ENCODE measurements at regions not wholly inside any gene's neighbourhood (a gene's known extent, or its start where the extent isn't known, plus 50 kb on each side); places are given as distances from the start of the nearest gene placed in this dataset.

DNA sequence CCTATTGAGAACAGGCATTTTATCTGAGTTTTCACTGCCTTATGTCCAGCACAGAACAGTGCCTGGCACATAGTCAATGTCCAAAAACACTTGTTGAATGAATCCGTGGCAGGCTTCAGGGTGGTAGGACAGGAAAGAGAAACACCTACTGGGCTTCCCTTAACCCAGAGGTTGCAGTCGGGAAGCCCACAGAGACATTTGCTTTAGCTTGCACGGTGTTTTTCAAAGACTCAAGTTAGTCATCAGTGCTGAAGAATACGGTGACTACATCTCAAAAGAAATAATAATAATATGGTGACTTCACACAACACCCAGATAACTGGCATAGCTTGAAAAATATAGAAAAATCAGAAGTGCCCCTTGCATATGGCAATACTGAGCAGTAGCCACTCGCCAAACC, 160.4 kb downstream of the CD83 start:
- Histone ChIP-seq H3K9me3 (ENCODE audit: control insufficient read depth in 1 of 2, insufficient read depth in 1 of 2, low read depth in 1 of 2, low read length in 2 of 2) (peaks cover 0 to 9% of the 10 kb centered on the region in 2 experiments; a peak in 1 of 4 replicates), H3K4me2 (ENCODE audit: low read length) (no peak overlapping the region), H3K4me1 (ENCODE audit: control insufficient read depth in 1 of 2, insufficient read depth in 2 of 2, low read length in 2 of 2) (peaks cover 0 to 16% of the 10 kb centered on the region in 2 experiments; a peak in 2 of 4 replicates), H3K9me2 (ENCODE audit: insufficient read depth) (no peaks in the 10 kb centered on the region), H3K27me3 (ENCODE audit: insufficient read depth, low read length) (no peaks in the 10 kb centered on the region), H4K20me1 (ENCODE audit: insufficient read depth) (no peaks in the 10 kb centered on the region), H3K36me3 (ENCODE audit: control insufficient read depth in 1 of 2, insufficient read depth in 2 of 2, low read length in 2 of 2) (0 out of 4 replicates have a peak, but pooled peaks cover 0 to under 1% of the 10 kb centered on the region in 2 experiments), H3K27ac (ENCODE audit: low read depth, low read length) (no peak overlapping the region), H3K79me2 (ENCODE audit: insufficient read depth, low read length) (no peaks in the 10 kb centered on the region), H3K4me3 (replicated peaks in 1 of 2; ENCODE audit: low read depth in 1 of 2, low read length in 2 of 2) (no peak overlapping the region), H3K9ac (ENCODE audit: low read length) (no peak overlapping the region), H2AFZ (ENCODE audit: low read depth, low read length, poor library complexity, severe bottlenecking) (no peak overlapping the region)
- RAD21 ChIA-PET (ENCODE audit: low non-redundant PET in 1 of 2, low total read pairs in 2 of 2, uncharacterized antibody in 2 of 2, unreplicated experiment in 2 of 2), result no interaction called here
- ATAC-seq (no peak), DNase-seq (ENCODE audit: low read depth, low spot score) (no peak)
- intact Hi-C loops (cut with micrococcal nuclease), result no loop called here
- BruUV-seq (replicated peaks), result no TSS peak
- CTCF ChIA-PET, result no interaction called here
- POLR2A ChIA-PET, result no interaction called here
- TF ChIP-seq YY1 (IDR thresholded peaks at IDR 0.05; ENCODE audit: extremely low read depth, insufficient replicate concordance, low read depth, low read length) (no peak), CEBPB (IDR thresholded peaks at IDR 0.05; ENCODE audit: low read depth) (no peak), RAD21 (IDR thresholded peaks at IDR 0.05; ENCODE audit: low read depth) (no peak), EZH2 (IDR thresholded peaks at IDR 0.05) (no peak)
- TF ChIP-seq, protein P1, sequence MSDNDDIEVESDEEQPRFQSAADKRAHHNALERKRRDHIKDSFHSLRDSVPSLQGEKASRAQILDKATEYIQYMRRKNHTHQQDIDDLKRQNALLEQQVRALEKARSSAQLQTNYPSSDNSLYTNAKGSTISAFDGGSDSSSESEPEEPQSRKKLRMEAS (IDR thresholded peaks at IDR 0.05), result no peak
- TF ChIP-seq, protein P2, sequence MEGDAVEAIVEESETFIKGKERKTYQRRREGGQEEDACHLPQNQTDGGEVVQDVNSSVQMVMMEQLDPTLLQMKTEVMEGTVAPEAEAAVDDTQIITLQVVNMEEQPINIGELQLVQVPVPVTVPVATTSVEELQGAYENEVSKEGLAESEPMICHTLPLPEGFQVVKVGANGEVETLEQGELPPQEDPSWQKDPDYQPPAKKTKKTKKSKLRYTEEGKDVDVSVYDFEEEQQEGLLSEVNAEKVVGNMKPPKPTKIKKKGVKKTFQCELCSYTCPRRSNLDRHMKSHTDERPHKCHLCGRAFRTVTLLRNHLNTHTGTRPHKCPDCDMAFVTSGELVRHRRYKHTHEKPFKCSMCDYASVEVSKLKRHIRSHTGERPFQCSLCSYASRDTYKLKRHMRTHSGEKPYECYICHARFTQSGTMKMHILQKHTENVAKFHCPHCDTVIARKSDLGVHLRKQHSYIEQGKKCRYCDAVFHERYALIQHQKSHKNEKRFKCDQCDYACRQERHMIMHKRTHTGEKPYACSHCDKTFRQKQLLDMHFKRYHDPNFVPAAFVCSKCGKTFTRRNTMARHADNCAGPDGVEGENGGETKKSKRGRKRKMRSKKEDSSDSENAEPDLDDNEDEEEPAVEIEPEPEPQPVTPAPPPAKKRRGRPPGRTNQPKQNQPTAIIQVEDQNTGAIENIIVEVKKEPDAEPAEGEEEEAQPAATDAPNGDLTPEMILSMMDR (IDR thresholded peaks at IDR 0.05 in 2 of 3, conservative IDR thresholded peaks at IDR 0.05 in 1 of 3; ENCODE audit: borderline replicate concordance in 1 of 3, insufficient read depth in 1 of 3, low read depth in 2 of 3, low read length in 2 of 3), result no peak
- TF ChIP-seq, protein P3, sequence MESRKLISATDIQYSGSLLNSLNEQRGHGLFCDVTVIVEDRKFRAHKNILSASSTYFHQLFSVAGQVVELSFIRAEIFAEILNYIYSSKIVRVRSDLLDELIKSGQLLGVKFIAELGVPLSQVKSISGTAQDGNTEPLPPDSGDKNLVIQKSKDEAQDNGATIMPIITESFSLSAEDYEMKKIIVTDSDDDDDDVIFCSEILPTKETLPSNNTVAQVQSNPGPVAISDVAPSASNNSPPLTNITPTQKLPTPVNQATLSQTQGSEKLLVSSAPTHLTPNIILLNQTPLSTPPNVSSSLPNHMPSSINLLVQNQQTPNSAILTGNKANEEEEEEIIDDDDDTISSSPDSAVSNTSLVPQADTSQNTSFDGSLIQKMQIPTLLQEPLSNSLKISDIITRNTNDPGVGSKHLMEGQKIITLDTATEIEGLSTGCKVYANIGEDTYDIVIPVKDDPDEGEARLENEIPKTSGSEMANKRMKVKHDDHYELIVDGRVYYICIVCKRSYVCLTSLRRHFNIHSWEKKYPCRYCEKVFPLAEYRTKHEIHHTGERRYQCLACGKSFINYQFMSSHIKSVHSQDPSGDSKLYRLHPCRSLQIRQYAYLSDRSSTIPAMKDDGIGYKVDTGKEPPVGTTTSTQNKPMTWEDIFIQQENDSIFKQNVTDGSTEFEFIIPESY (IDR thresholded peaks at IDR 0.05; ENCODE audit: extremely low read depth, insufficient replicate concordance, low read length), result no peak
- TF ChIP-seq, protein P4, sequence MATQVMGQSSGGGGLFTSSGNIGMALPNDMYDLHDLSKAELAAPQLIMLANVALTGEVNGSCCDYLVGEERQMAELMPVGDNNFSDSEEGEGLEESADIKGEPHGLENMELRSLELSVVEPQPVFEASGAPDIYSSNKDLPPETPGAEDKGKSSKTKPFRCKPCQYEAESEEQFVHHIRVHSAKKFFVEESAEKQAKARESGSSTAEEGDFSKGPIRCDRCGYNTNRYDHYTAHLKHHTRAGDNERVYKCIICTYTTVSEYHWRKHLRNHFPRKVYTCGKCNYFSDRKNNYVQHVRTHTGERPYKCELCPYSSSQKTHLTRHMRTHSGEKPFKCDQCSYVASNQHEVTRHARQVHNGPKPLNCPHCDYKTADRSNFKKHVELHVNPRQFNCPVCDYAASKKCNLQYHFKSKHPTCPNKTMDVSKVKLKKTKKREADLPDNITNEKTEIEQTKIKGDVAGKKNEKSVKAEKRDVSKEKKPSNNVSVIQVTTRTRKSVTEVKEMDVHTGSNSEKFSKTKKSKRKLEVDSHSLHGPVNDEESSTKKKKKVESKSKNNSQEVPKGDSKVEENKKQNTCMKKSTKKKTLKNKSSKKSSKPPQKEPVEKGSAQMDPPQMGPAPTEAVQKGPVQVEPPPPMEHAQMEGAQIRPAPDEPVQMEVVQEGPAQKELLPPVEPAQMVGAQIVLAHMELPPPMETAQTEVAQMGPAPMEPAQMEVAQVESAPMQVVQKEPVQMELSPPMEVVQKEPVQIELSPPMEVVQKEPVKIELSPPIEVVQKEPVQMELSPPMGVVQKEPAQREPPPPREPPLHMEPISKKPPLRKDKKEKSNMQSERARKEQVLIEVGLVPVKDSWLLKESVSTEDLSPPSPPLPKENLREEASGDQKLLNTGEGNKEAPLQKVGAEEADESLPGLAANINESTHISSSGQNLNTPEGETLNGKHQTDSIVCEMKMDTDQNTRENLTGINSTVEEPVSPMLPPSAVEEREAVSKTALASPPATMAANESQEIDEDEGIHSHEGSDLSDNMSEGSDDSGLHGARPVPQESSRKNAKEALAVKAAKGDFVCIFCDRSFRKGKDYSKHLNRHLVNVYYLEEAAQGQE (IDR thresholded peaks at IDR 0.05; ENCODE audit: low read depth), result no peak

Measured in HCT116 (cell line).